Spinal cord (tissue), 9 donors: ENCODE measurements at regions not wholly inside any gene's neighbourhood (a gene's known extent, or its start where the extent isn't known, plus 50 kb on each side); places are given as distances from the start of the nearest gene placed in this dataset.

Experiments used
- DNase-seq, 6 donors: peaks; one replicate each; pipeline versions ENCODE4 v3.0.0 to v3.0.0-alpha.2; 2013 to 2015; ENCODE audit warnings: low spot score in 6 of 6, low read depth in 4 of 6
- H3K27ac ChIP-seq: one replicate; pipeline ENCODE4 v1.5.1; 2013; ENCODE audit warnings: low read depth, low read length, control low read depth
- H3K27me3 ChIP-seq: one replicate; pipeline ENCODE4 v1.6.1; 2013; ENCODE audit warnings: low read length; ENCODE audit not compliant: control insufficient read depth, insufficient read depth
- H3K36me3 ChIP-seq: one replicate; pipeline ENCODE4 v1.6.1; 2013; ENCODE audit warnings: low read length; ENCODE audit not compliant: control insufficient read depth, insufficient read depth
- H3K4me1 ChIP-seq: one replicate; pipeline ENCODE4 v1.6.1; 2013; ENCODE audit warnings: low read length; ENCODE audit not compliant: control insufficient read depth, insufficient read depth
- H3K4me3 ChIP-seq: one replicate; pipeline ENCODE4 v1.5.1; 2013; ENCODE audit warnings: low read depth, low read length, control low read depth
- H3K9me3 ChIP-seq: one replicate; pipeline ENCODE4 v1.6.1; 2013; ENCODE audit warnings: low read length; ENCODE audit not compliant: control insufficient read depth, insufficient read depth
- WGBS: methylation state at CpG from one replicate; pipeline ENCODE4 v1.1.5; 2013; ENCODE audit warnings: missing lambda C conversion rate; ENCODE audit not compliant: insufficient coverage; 5-methylcytosine and 5-hydroxymethylcytosine counted together
- donor health status: healthy.

- WGBS = 53% methylated on average over 8 of the region's 9 CpGs
- H3K4me3 ChIP-seq = no peak overlapping the region
- H3K4me1 ChIP-seq = peaks cover 13% of the 10 kb centered on the region
- H3K27me3 ChIP-seq = no peaks in the 10 kb centered on the region
- H3K36me3 ChIP-seq = no peaks in the 10 kb centered on the region
- DNase-seq = no peak
- no peaks in the 10 kb centered on the region for H3K9me3 ChIP-seq
- H3K27ac ChIP-seq = no peak overlapping the region
Observed at GRCh38 chr1:182129398-182129797, 67.9 kb upstream of the ZNF648 start.

GRCh38 chr1:182128502-182128901 lies 67.0 kb upstream of the ZNF648 start:
- 98% methylated on average over 4 of the region's 6 CpGs for WGBS
- DNase-seq = no peak
- no peak overlapping the region for H3K27ac ChIP-seq
- H3K4me3 ChIP-seq = no peak overlapping the region
- peaks cover 13% of the 10 kb centered on the region for H3K4me1 ChIP-seq
- H3K9me3 ChIP-seq = no peaks in the 10 kb centered on the region
- no peaks in the 10 kb centered on the region for H3K36me3 ChIP-seq
- no peaks in the 10 kb centered on the region for H3K27me3 ChIP-seq

GRCh38 chr1:182127656-182128055 lies 66.1 kb upstream of the ZNF648 start:
- H3K9me3 ChIP-seq = no peaks in the 10 kb centered on the region
- no peak for DNase-seq
- peaks cover 13% of the 10 kb centered on the region for H3K4me1 ChIP-seq
- no peak overlapping the region for H3K27ac ChIP-seq
- no peak overlapping the region for H3K4me3 ChIP-seq
- H3K27me3 ChIP-seq = no peaks in the 10 kb centered on the region
- 100% methylated on average over 1 of the region's 3 CpGs for WGBS
- H3K36me3 ChIP-seq = no peaks in the 10 kb centered on the region

GRCh38 chr1:182126272-182126800 lies 64.8 kb upstream of the ZNF648 start:
- no peaks in the 10 kb centered on the region for H3K9me3 ChIP-seq
- no peaks in the 10 kb centered on the region for H3K27me3 ChIP-seq
- 67% methylated on average over 1 of the region's 2 CpGs for WGBS
- peaks cover 17% of the 10 kb centered on the region for H3K4me1 ChIP-seq
- no peaks in the 10 kb centered on the region for H3K36me3 ChIP-seq
- H3K27ac ChIP-seq = no peak overlapping the region
- H3K4me3 ChIP-seq = no peak overlapping the region
- no peak for DNase-seq

GRCh38 chr1:182122913-182123260 lies 61.4 kb upstream of the ZNF648 start:
- Histone ChIP-seq H3K4me1 (peaks cover 14% of the 10 kb centered on the region), H3K27me3 (no peaks in the 10 kb centered on the region), H3K36me3 (no peaks in the 10 kb centered on the region), H3K9me3 (no peaks in the 10 kb centered on the region), H3K27ac (no peak overlapping the region), H3K4me3 (no peak overlapping the region)
- DNase-seq = no peak

- H3K9me3 ChIP-seq = no peaks in the 10 kb centered on the region
- no peaks in the 10 kb centered on the region for H3K36me3 ChIP-seq
- peak in 1 of 6 donors; percentile 41 for DNase-seq
- H3K4me1 ChIP-seq = peaks cover 14% of the 10 kb centered on the region
- no peak overlapping the region for H3K27ac ChIP-seq
- no peak overlapping the region for H3K4me3 ChIP-seq
- no CpG with 5 or more reads among the region's 1 CpG for whole genome bisulfite sequencing
- no peaks in the 10 kb centered on the region for H3K27me3 ChIP-seq
Observed at GRCh38 chr1:182122256-182122912, 60.9 kb upstream of the ZNF648 start.

GRCh38 chr1:182121787-182122186 lies 60.3 kb upstream of the ZNF648 start:
- WGBS = no CpG with 5 or more reads among the region's 2 CpGs
- Histone ChIP-seq H3K9me3 (no peaks in the 10 kb centered on the region), H3K4me3 (no peak overlapping the region), H3K27me3 (no peaks in the 10 kb centered on the region), H3K36me3 (no peaks in the 10 kb centered on the region), H3K27ac (no peak overlapping the region), H3K4me1 (peaks cover 14% of the 10 kb centered on the region)
- DNase-seq = no peak

GRCh38 chr1:182120411-182121258 lies 59.1 kb upstream of the ZNF648 start:
- DNase-seq = peak in 2 of 6 donors; percentile 59 to 69
- no peaks in the 10 kb centered on the region for H3K27me3 ChIP-seq
- 65% methylated on average over 11 of the region's 17 CpGs for WGBS
- peaks cover 16% of the 10 kb centered on the region for H3K4me1 ChIP-seq
- H3K36me3 ChIP-seq = no peaks in the 10 kb centered on the region
- no peaks in the 10 kb centered on the region for H3K9me3 ChIP-seq
- peak overlapping the region; percentile 25 for H3K27ac ChIP-seq
- no peak overlapping the region for H3K4me3 ChIP-seq

GRCh38 chr1:182119631-182120030 lies 58.1 kb upstream of the ZNF648 start:
- no peak overlapping the region for H3K4me3 ChIP-seq
- H3K27ac ChIP-seq = no peak overlapping the region
- H3K36me3 ChIP-seq = no peaks in the 10 kb centered on the region
- peaks cover 22% of the 10 kb centered on the region for H3K4me1 ChIP-seq
- 94% methylated on average over 5 of the region's 7 CpGs for WGBS
- DNase-seq = no peak
- H3K9me3 ChIP-seq = no peaks in the 10 kb centered on the region
- H3K27me3 ChIP-seq = no peaks in the 10 kb centered on the region

- H3K4me1 ChIP-seq = peaks cover 30% of the 10 kb centered on the region
- no peaks in the 10 kb centered on the region for H3K27me3 ChIP-seq
- no peak overlapping the region for H3K27ac ChIP-seq
- no peak for DNase-seq
- H3K36me3 ChIP-seq = no peaks in the 10 kb centered on the region
- no peaks in the 10 kb centered on the region for H3K9me3 ChIP-seq
- no peak overlapping the region for H3K4me3 ChIP-seq
Observed at GRCh38 chr1:182118851-182119250, 57.3 kb upstream of the ZNF648 start.
